GM04503 (cell line): ENCODE measurements at regions not wholly inside any gene's neighbourhood (a gene's known extent, or its start where the extent isn't known, plus 50 kb on each side); places are given as distances from the start of the nearest gene placed in this dataset.

Source experiments
- DNase-seq: peaks from one replicate; pipeline ENCODE4 v3.0.0-alpha.2; 2012; ENCODE audit warnings: low read depth

GRCh38 chr16:76182041-76182635 is 95.1 kb upstream of the CNTNAP4 start:
- no peak for DNase-seq

- no peak for DNase-seq
Observed at GRCh38 chr16:76183647-76184046, 93.6 kb upstream of the CNTNAP4 start.

GRCh38 chr16:76190057-76190456 is 87.1 kb upstream of the CNTNAP4 start:
- no peak for DNase-seq

- DNase-seq = no peak
Observed at GRCh38 chr16:76190480-76190879, 86.7 kb upstream of the CNTNAP4 start.

- no peak for DNase-seq
Observed at GRCh38 chr16:76193906-76194615, 83.1 kb upstream of the CNTNAP4 start.

GRCh38 chr16:76194616-76195015 is 82.6 kb upstream of the CNTNAP4 start:
- no peak for DNase-seq

- no peak for DNase-seq
Observed at GRCh38 chr16:76195056-76195455, 82.1 kb upstream of the CNTNAP4 start.

GRCh38 chr16:76195648-76196047 is 81.6 kb upstream of the CNTNAP4 start:
- DNase-seq = no peak

GRCh38 chr16:76197900-76198299 is 79.3 kb upstream of the CNTNAP4 start:
- no peak for DNase-seq

- DNase-seq = no peak
Observed at GRCh38 chr16:76199681-76200220, 77.5 kb upstream of the CNTNAP4 start.

- DNase-seq = no peak
Observed at GRCh38 chr16:76201385-76201784, 75.8 kb upstream of the CNTNAP4 start.

- DNase-seq = no peak
Observed at GRCh38 chr16:76204249-76204648, 73.0 kb upstream of the CNTNAP4 start.

GRCh38 chr16:76207270-76207669 is 69.9 kb upstream of the CNTNAP4 start:
- no peak for DNase-seq

- DNase-seq = no peak
Observed at GRCh38 chr16:76210157-76210556, 67.0 kb upstream of the CNTNAP4 start.

- no peak for DNase-seq
Observed at GRCh38 chr16:76213860-76214259, 63.3 kb upstream of the CNTNAP4 start.

- no peak for DNase-seq
Observed at GRCh38 chr16:76214856-76215255, 62.3 kb upstream of the CNTNAP4 start.

GRCh38 chr16:76222087-76222486 is 55.1 kb upstream of the CNTNAP4 start:
- DNase-seq = no peak

- no peak for DNase-seq
Observed at GRCh38 chr16:76222853-76223252, 54.3 kb upstream of the CNTNAP4 start.

- no peak for DNase-seq
Observed at GRCh38 chr16:76226011-76226410, 51.2 kb upstream of the CNTNAP4 start.

GRCh38 chr16:76226481-76226880 is 50.7 kb upstream of the CNTNAP4 start:
- no peak for DNase-seq
